Kidney (tissue), 13 donors: ENCODE measurements at regions not wholly inside any gene's neighbourhood (a gene's known extent, or its start where the extent isn't known, plus 50 kb on each side); places are given as distances from the start of the nearest gene placed in this dataset.

Experiments used
- DNase-seq, 5 donors: peaks; one replicate each; pipeline ENCODE4 v3.0.0-alpha.2; 2013 to 2020
- FAIRE-seq: peaks from 2 replicates; lab custom pipeline; 2012; peaks lifted over from hg19 to GRCh38; lab: Jason Lieb, UNC
- H3K27ac ChIP-seq, 2 donors: one replicate each; pipeline ENCODE4 v1.7.0; 2013; ENCODE audit warnings: low read depth in 2 of 2, low read length in 2 of 2, inconsistent platforms in 1 of 2
- H3K27me3 ChIP-seq: one replicate; pipeline ENCODE4 v1.7.1; 2013; ENCODE audit warnings: low read length, inconsistent platforms; ENCODE audit not compliant: control insufficient read depth, insufficient read depth
- H3K36me3 ChIP-seq, 3 donors: one replicate each; pipeline versions ENCODE4 v1.7.0 to v1.7.1; 2013; ENCODE audit warnings: low read length in 3 of 3, control low read depth in 1 of 3, inconsistent platforms in 1 of 3; ENCODE audit not compliant: insufficient read depth in 3 of 3, control insufficient read depth in 2 of 3
- H3K4me1 ChIP-seq, 3 donors: one replicate each; pipeline versions ENCODE4 v1.7.0 to v1.7.1; 2013; ENCODE audit warnings: low read length in 3 of 3, inconsistent platforms in 1 of 3, low read depth in 1 of 3; ENCODE audit not compliant: control insufficient read depth in 2 of 3, insufficient read depth in 2 of 3
- H3K4me3 ChIP-seq, 3 donors: one replicate each; pipeline versions ENCODE4 v1.7.0 to v1.8.1; 2013; ENCODE audit warnings: low read length in 3 of 3, control low read depth in 1 of 3, inconsistent platforms in 1 of 3
- H3K9ac ChIP-seq, 3 donors: one replicate each; pipeline versions ENCODE4 v1.7.0 to v1.7.1; 2013; ENCODE audit warnings: low read length in 3 of 3, control low read depth in 1 of 3, inconsistent platforms in 1 of 3
- H3K9me3 ChIP-seq, 3 donors: one replicate each; pipeline versions ENCODE4 v1.7.0 to v1.7.1; 2013; ENCODE audit warnings: low read length in 3 of 3, control low read depth in 1 of 3, inconsistent platforms in 1 of 3; ENCODE audit not compliant: control insufficient read depth in 2 of 3, insufficient read depth in 1 of 3
- intact Hi-C: fragments of 100-400 bp; cut with DNase I; formaldehyde crosslinking; loops from one replicate; pipeline ENCODE4 v1.11.1; 2022
- TF ChIP-seq, protein P1 (sequence below): IDR thresholded peaks from 3 replicates; pipeline ENCODE4 v1.5.1; 2012; ENCODE audit warnings: mild to moderate bottlenecking, moderate library complexity, borderline replicate concordance; ENCODE audit not compliant: insufficient read depth; ENCODE audit errors: extremely low read depth
- donor health status: control.
- donor health status: control.
- donor health status: control.
- donor health status: control.
- donor health status: control.
- donor health status: DM: yes; HTN: yes; CAD: no.
- donor health status: Normal renal cell carcinoma (clear cell type).

DNA sequence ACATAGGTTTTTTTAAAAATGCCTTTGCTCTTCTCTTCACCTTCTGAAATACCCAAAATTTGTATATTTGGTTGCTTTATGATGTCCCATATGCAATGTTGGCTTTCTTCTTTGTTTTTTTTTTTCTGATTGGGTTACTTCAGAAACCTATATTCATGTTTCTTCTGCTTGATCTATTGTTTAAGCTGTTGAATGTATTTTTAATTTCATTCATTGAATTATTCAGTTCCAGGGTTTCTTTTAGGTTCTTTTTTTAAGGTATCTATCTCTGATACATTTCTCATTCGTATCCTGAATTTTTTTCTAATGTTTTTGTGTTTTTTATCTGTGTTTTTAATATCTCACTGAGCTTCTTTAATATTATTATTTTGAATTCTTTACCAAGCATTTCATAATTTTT lies 221.0 kb upstream of the MTPN start:
- Histone ChIP-seq H3K9me3 (peaks cover 0 to 18% (median 2%) of the 10 kb centered on the region in 3 donors), H3K4me3 (no peak overlapping the region), H3K27me3 (no peaks in the 10 kb centered on the region), H3K27ac (no peak overlapping the region), H3K36me3 (no peaks in the 10 kb centered on the region), H3K9ac (no peak overlapping the region), H3K4me1 (no peaks in the 10 kb centered on the region)
- FAIRE-seq = peak; percentile 53
- TF ChIP-seq, protein P1, sequence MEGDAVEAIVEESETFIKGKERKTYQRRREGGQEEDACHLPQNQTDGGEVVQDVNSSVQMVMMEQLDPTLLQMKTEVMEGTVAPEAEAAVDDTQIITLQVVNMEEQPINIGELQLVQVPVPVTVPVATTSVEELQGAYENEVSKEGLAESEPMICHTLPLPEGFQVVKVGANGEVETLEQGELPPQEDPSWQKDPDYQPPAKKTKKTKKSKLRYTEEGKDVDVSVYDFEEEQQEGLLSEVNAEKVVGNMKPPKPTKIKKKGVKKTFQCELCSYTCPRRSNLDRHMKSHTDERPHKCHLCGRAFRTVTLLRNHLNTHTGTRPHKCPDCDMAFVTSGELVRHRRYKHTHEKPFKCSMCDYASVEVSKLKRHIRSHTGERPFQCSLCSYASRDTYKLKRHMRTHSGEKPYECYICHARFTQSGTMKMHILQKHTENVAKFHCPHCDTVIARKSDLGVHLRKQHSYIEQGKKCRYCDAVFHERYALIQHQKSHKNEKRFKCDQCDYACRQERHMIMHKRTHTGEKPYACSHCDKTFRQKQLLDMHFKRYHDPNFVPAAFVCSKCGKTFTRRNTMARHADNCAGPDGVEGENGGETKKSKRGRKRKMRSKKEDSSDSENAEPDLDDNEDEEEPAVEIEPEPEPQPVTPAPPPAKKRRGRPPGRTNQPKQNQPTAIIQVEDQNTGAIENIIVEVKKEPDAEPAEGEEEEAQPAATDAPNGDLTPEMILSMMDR = no peak
- intact Hi-C loops = no loop called here
- DNase-seq = no peak

GRCh38 chr7:136194878-136195277 lies 217.7 kb upstream of the MTPN start:
- intact Hi-C loops = no loop called here
- H3K9ac ChIP-seq = no peak overlapping the region
- no peak for FAIRE-seq
- TF ChIP-seq, protein P1 = no peak
- no peaks in the 10 kb centered on the region for H3K36me3 ChIP-seq
- H3K27ac ChIP-seq = no peak overlapping the region
- no peaks in the 10 kb centered on the region for H3K27me3 ChIP-seq
- H3K4me3 ChIP-seq = no peak overlapping the region
- peaks cover 0 to 18% (median 2%) of the 10 kb centered on the region in 3 donors for H3K9me3 ChIP-seq
- DNase-seq = no peak
- H3K4me1 ChIP-seq = no peaks in the 10 kb centered on the region

DNA sequence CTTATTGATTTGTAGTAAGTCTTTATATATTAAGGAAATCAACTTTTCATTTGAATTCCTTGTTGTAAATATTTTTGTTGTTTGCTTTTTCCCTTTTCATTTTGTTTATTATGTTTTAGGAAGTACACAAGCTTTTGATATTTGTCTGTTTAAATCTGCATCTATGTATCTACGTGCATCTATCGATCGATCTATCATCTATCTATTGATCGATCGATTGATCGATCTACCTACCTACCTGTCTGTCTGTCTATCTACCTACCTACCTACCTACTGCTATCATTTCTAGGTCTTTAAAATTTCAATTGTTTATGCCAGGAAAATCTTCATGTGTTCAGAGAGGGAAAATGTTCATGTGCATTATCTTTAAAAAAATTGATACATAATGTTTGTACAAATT lies 216.8 kb upstream of the MTPN start:
- TF ChIP-seq, protein P1 = no peak
- no peaks in the 10 kb centered on the region for H3K27me3 ChIP-seq
- FAIRE-seq = no peak

GRCh38 chr7:136189506-136189998 lies 212.4 kb upstream of the MTPN start:
- Histone ChIP-seq H3K9me3 (peaks cover 0 to 2% (median 0%) of the 10 kb centered on the region in 3 donors), H3K27me3 (no peaks in the 10 kb centered on the region), H3K4me1 (no peaks in the 10 kb centered on the region), H3K27ac (no peak overlapping the region), H3K36me3 (no peaks in the 10 kb centered on the region), H3K9ac (no peak overlapping the region), H3K4me3 (no peak overlapping the region)
- intact Hi-C loops = no loop called here
- DNase-seq (no peak), FAIRE-seq (no peak)
- TF ChIP-seq, protein P1 = no peak

More for the DNA sequence above, 216.8 kb upstream of the MTPN start:
- intact Hi-C loops = no loop called here
- DNase-seq = no peak
- no peak overlapping the region for H3K4me3 ChIP-seq
- no peaks in the 10 kb centered on the region for H3K4me1 ChIP-seq
- H3K27ac ChIP-seq = no peak overlapping the region
- H3K9me3 ChIP-seq = peaks cover 0 to 14% (median 2%) of the 10 kb centered on the region in 3 donors
- H3K9ac ChIP-seq = no peak overlapping the region
- H3K36me3 ChIP-seq = no peaks in the 10 kb centered on the region
